ENCODE measurements at regions not wholly inside any gene's neighbourhood (a gene's known extent, or its start where the extent isn't known, plus 50 kb on each side); places are given as distances from the start of the nearest gene placed in this dataset.

- no peak for DNase-seq
- H3K4me1 ChIP-seq: peaks cover 0 to 15% (median 1%) of the 10 kb centered on the region in 6 donors
- WGBS, 5 donors: 8 to 17% (median 14%) methylated on average over 3 of the region's 3 CpGs
- intact Hi-C loops (cut with DNase I; ENCODE audit: low total_unique reads): no loop called here
- peak overlapping the region in 2 of 8 donors; percentile 22 to 43 for H3K27ac ChIP-seq
- H3K27me3 ChIP-seq (replicated peaks in 1 of 7): no peaks in the 10 kb centered on the region
- H3K4me3 ChIP-seq: no peak overlapping the region
- H3K9me3 ChIP-seq: no peaks in the 10 kb centered on the region
- no peaks in the 10 kb centered on the region for H3K36me3 ChIP-seq
- TF ChIP-seq CTCF (IDR thresholded peaks at IDR 0.05 in 8 of 11, conservative IDR thresholded peaks at IDR 0.05 in 3 of 11): no peak
- no peak for TF ChIP-seq POLR2A (IDR thresholded peaks at IDR 0.05)
- TF ChIP-seq POLR2AphosphoS5 (IDR thresholded peaks at IDR 0.05): no peak
Observed at GRCh38 chr1:81470275-81470674, 330.5 kb upstream of the ADGRL2 start.

GRCh38 chr1:81467383-81467782 lies 333.4 kb upstream of the ADGRL2 start:
- no peak for DNase-seq
- WGBS, 5 donors: 90 to 96% (median 93%) methylated on average over 4 of the region's 4 CpGs
- H3K27ac ChIP-seq: no peak overlapping the region
- no peaks in the 10 kb centered on the region for H3K9me3 ChIP-seq
- intact Hi-C loops (cut with DNase I; ENCODE audit: low total_unique reads): no loop called here
- no peaks in the 10 kb centered on the region for H3K36me3 ChIP-seq
- H3K4me3 ChIP-seq: no peak overlapping the region
- peaks cover 0 to 31% (median 12%) of the 10 kb centered on the region in 6 donors for H3K4me1 ChIP-seq
- no peak for TF ChIP-seq CTCF (IDR thresholded peaks at IDR 0.05 in 8 of 11, conservative IDR thresholded peaks at IDR 0.05 in 3 of 11)
- no peak for TF ChIP-seq POLR2AphosphoS5 (IDR thresholded peaks at IDR 0.05)
- TF ChIP-seq POLR2A (IDR thresholded peaks at IDR 0.05): no peak
- H3K27me3 ChIP-seq (replicated peaks in 1 of 7): no peaks in the 10 kb centered on the region

- Histone ChIP-seq H3K27me3 (replicated peaks in 1 of 7) (no peaks in the 10 kb centered on the region), H3K4me3 (no peak overlapping the region), H3K36me3 (no peaks in the 10 kb centered on the region), H3K9me3 (peaks cover 0 to 3% (median 0%) of the 10 kb centered on the region in 8 donors), H3K4me1 (peaks cover 0 to 31% (median 12%) of the 10 kb centered on the region in 6 donors), H3K27ac (no peak overlapping the region)
- no peak for DNase-seq
- TF ChIP-seq POLR2AphosphoS5 (IDR thresholded peaks at IDR 0.05): no peak
- TF ChIP-seq CTCF (IDR thresholded peaks at IDR 0.05 in 8 of 11, conservative IDR thresholded peaks at IDR 0.05 in 3 of 11): no peak
- no peak for TF ChIP-seq POLR2A (IDR thresholded peaks at IDR 0.05)
- intact Hi-C loops (cut with DNase I; ENCODE audit: low total_unique reads): no loop called here
- 79 to 90% (median 81%) methylated on average over 4 of the region's 4 CpGs for WGBS, 5 donors
Observed at GRCh38 chr1:81466961-81467360, 333.8 kb upstream of the ADGRL2 start.

- Histone ChIP-seq H3K27me3 (replicated peaks in 1 of 7) (no peaks in the 10 kb centered on the region), H3K4me3 (peak overlapping the region in 1 of 8 donors; percentile 24), H3K27ac (peak overlapping the region in 5 of 8 donors; percentile 60 to 69 (median 60)), H3K4me1 (peaks cover 0 to 18% (median 10%) of the 10 kb centered on the region in 6 donors), H3K9me3 (peaks cover 0 to 3% (median 0%) of the 10 kb centered on the region in 8 donors), H3K36me3 (no peaks in the 10 kb centered on the region)
- intact Hi-C loops (cut with DNase I; ENCODE audit: low total_unique reads): no loop called here
- TF ChIP-seq POLR2AphosphoS5 (IDR thresholded peaks at IDR 0.05) (no peak), POLR2A (IDR thresholded peaks at IDR 0.05) (no peak), CTCF (IDR thresholded peaks at IDR 0.05 in 8 of 11, conservative IDR thresholded peaks at IDR 0.05 in 3 of 11) (no peak)
- 37 to 51% (median 41%) methylated on average over 8 of the region's 8 CpGs for WGBS, 5 donors
- no peak for DNase-seq
Observed at GRCh38 chr1:81463936-81464837, 336.5 kb upstream of the ADGRL2 start.
